ENCODE measurements at regions not wholly inside any gene's neighbourhood (a gene's known extent, or its start where the extent isn't known, plus 50 kb on each side); places are given as distances from the start of the nearest gene placed in this dataset.
"Not testable (repeated sequence)": the region's sequence is repeated elsewhere in the genome, so short reads cannot be mapped to it uniquely, and the experiment has no call there.

DNA sequence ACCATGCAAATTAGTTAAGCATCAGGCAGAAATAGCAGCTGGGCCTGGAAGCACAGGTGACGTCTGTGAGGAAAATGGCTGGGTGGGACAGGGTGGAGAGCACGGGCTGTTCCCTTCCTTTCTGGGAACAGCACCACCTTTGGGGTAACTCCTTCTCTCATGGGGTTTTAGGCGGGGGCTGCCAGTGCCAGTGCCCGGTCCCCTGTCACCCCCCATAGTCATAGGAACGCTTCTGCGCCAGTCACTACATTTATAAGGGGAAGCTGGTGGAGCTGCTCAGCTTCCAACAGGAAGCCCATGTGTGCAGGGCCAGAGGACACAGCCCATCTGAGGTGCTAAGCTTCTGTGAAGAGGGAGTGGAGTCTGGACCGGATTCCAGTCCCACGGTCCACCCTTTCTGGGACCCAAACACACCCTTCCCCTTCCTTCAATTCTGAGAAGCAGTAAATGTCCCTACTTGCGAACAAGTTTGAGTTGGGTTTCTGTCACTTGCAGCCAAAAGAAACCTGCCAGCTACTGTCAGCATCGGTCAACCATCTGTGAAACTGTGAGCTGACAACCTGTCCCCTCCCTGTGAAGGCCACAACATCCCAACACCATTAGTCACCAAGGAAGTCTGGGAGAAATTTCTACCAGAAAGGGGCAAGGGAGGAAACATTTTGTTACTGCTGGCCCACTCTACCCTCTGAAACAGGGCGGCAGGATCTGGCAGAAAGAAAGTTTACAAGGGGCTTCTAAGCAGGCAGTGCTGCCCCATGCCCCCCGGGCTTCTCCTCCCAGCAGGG is 86.0 kb upstream of the AMZ2 start:
- ATAC-seq (no peak), FAIRE-seq (no peak), DNase-seq (no peak)
- Histone ChIP-seq H3K27me3 (no peaks in the 10 kb centered on the region), H3K4me3 (no peak overlapping the region), H3K4me1 (no peaks in the 10 kb centered on the region), H3K36me3 (no peaks in the 10 kb centered on the region), H3K9me3 (no peaks in the 10 kb centered on the region), H3K27ac (no peak overlapping the region)
- TF ChIP-seq, protein P1, sequence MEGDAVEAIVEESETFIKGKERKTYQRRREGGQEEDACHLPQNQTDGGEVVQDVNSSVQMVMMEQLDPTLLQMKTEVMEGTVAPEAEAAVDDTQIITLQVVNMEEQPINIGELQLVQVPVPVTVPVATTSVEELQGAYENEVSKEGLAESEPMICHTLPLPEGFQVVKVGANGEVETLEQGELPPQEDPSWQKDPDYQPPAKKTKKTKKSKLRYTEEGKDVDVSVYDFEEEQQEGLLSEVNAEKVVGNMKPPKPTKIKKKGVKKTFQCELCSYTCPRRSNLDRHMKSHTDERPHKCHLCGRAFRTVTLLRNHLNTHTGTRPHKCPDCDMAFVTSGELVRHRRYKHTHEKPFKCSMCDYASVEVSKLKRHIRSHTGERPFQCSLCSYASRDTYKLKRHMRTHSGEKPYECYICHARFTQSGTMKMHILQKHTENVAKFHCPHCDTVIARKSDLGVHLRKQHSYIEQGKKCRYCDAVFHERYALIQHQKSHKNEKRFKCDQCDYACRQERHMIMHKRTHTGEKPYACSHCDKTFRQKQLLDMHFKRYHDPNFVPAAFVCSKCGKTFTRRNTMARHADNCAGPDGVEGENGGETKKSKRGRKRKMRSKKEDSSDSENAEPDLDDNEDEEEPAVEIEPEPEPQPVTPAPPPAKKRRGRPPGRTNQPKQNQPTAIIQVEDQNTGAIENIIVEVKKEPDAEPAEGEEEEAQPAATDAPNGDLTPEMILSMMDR (IDR thresholded peaks at IDR 0.05): no peak
- WGBS, 2 donors: 77 to 97% methylated on average over 12 of the region's 12 CpGs
- intact Hi-C loops (cut with DNase I): no loop called here

DNA sequence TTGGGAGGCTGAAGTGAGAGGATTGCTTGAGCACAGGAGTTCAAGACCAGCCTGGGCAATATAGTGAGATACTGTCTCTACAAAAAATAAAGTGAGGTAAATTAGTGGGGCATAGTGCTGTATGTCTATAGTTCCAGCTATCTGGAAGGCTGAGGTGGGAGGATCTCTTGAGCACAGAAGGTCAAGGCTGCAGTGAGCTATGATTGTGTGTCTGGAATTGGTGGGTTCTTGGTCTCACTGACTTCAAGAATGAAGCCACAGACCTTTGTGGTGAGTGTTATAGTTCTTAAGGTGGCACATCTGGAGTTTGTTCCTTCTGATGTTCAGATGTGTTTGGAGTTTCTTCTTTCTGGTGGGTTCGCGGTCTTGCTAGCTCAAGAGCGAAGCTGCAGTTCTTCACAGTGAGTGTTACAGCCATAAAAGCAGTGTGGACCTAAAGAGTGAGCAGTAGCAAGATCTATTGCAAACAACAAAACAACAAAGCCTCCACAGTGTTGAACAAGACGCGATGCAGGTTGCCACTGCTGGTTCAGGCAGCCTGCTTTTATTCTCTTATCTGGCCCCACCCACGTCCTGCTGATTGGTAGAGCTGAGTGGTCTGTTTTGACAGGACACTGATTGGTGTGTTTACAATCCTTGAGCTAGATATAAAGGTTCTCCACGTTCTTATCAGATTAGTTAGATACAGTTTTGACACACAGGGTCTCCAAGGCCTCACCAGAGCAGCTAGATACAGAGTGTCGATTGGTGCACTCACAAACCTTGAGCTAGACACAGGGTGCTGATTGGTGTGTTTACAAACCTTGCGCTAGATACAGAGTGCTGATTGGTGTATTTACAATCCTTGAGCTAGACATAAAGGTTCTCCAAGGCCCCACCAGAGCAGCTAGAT is 79.3 kb upstream of the AMZ2 start:
- 56 to 58% methylated on average over 9 of the region's 9 CpGs for WGBS, 2 donors
- DNase-seq; FAIRE-seq; H3K27me3 ChIP-seq; ATAC-seq; intact Hi-C loops (cut with DNase I); H3K27ac ChIP-seq; H3K36me3 ChIP-seq; H3K9me3 ChIP-seq; H3K4me3 ChIP-seq; H3K4me1 ChIP-seq: not testable (repeated sequence)

DNA sequence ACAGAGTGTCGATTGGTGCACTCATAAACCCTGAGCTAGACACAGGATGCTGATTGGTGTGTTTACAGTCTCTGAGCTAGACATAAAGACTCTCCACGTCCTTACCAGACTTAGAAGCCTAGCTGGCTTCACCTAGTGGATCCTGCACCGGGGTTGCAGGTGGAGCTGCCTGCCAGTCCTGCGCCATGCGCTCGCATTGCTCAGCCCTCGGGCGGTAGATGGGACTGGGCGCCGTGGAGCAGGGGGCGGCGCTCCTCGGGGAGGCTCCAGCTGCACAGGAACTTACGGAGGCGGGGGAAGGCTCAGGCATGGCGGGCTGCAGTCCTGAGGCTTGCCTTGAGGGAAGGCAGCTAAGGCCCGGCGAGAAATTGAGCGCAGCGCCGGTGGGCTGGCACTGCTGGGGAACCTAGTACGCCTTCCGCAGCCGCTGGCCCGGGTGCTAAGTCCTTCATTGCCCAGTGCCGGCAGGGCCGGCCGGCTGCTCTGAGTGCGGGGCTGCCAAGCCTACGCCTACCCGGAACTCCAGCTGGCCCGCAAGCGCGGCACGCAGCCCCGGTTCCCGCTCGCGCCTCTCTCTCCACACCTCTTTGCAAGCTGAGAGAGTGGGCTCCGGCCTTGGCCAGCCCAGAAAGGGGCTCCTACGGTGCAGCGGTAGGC is 78.5 kb upstream of the AMZ2 start:
- H3K36me3 ChIP-seq; DNase-seq; H3K4me3 ChIP-seq; H3K27me3 ChIP-seq; H3K27ac ChIP-seq; H3K4me1 ChIP-seq; ATAC-seq; FAIRE-seq; intact Hi-C loops (cut with DNase I); H3K9me3 ChIP-seq: not testable (repeated sequence)
- 77 to 91% methylated on average over 40 to 42 of the region's 42 CpGs for WGBS, 2 donors

- Histone ChIP-seq H3K9me3 (no peaks in the 10 kb centered on the region), H3K4me1 (no peaks in the 10 kb centered on the region), H3K4me3 (no peak overlapping the region), H3K36me3 (no peaks in the 10 kb centered on the region), H3K27me3 (no peaks in the 10 kb centered on the region), H3K27ac (no peak overlapping the region)
- intact Hi-C loops (cut with DNase I): loop anchor here in 1 of 3 donors (10.0 kb wide), 1 partner anchor 295 kb away; no protein-coding TSS in a partner anchor
- FAIRE-seq (no peak), DNase-seq (no peak), ATAC-seq (no peak)
- 78 to 85% methylated on average over 10 of the region's 10 CpGs for WGBS, 2 donors
- TF ChIP-seq, protein P1 (IDR thresholded peaks at IDR 0.05): no peak
Observed at GRCh38 chr17:68169840-68170239, 78.0 kb upstream of the AMZ2 start.

DNA sequence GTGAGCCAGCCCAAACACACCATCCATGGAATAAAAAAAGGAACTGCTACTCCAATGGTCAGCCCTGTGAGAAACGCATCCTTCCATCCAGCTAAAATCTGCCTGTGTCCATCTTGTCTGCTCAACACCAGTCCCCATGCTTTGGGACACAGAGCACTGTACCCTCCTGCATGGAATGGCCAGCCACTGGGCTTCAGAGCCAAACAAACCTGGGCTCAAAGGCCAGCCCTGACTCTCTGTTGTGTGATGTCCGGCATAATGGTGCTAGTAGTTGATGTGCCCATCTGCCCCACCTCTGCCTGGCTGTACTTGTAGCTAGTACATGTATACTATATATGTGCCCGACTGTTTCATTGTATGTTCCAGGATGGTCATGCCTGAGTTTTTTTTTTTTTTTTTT is 77.6 kb upstream of the AMZ2 start:
- Histone ChIP-seq H3K36me3 (no peaks in the 10 kb centered on the region), H3K27ac (no peak overlapping the region), H3K9me3 (no peaks in the 10 kb centered on the region), H3K27me3 (no peaks in the 10 kb centered on the region), H3K4me3 (no peak overlapping the region), H3K4me1 (no peaks in the 10 kb centered on the region)
- FAIRE-seq (no peak), ATAC-seq (no peak), DNase-seq (no peak)
- intact Hi-C loops (cut with DNase I): loop anchor here in 1 of 3 donors (10.0 kb wide), 1 partner anchor 295 kb away; no protein-coding TSS in a partner anchor
- TF ChIP-seq, protein P1 (IDR thresholded peaks at IDR 0.05): no peak
- WGBS, 2 donors: 69 to 89% methylated on average over 3 of the region's 3 CpGs
